ENCODE measurements at regions not wholly inside any gene's neighbourhood (a gene's known extent, or its start where the extent isn't known, plus 50 kb on each side); places are given as distances from the start of the nearest gene placed in this dataset.

DNA sequence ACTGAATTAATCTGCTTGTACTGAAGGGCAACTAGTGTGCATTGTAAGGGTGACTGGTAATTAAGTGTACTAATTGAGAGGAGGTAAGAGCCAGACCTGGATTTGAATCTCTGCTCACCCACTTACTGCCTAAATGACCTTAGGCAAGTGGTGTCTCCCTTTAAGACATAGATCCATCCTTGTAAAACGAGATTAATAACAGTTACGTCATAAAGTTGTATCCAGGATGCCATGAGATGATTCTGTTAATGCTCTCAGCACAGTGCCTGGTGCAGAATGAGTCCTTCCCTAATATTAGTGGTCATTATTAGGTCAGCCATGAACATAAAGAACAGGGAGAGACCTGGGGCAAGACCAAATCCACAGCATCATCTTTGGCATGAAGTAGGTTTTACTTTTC, 470.1 kb downstream of the MAFB start:
- no peak for DNase-seq (ENCODE audit: low read depth, low spot score)
- ChIA-PET CTCF (no interaction called here), POLR2A (no interaction called here)
- H3K4me1 ChIP-seq (ENCODE audit: control insufficient read depth, extremely low read depth, insufficient read depth, low read length), result no peaks in the 10 kb centered on the region
- intact Hi-C loops (cut with micrococcal nuclease), result no loop called here
- no peaks in the 10 kb centered on the region for H3K27me3 ChIP-seq (ENCODE audit: control insufficient read depth in 2 of 2, insufficient read depth in 2 of 2, low read length in 2 of 2)
- no peak for TF ChIP-seq EZH2 (IDR thresholded peaks at IDR 0.05; ENCODE audit: borderline replicate concordance, low read depth, low read length, severe bottlenecking)
- no peak for TF ChIP-seq FOS (IDR thresholded peaks at IDR 0.05; ENCODE audit: borderline replicate concordance, insufficient read depth, low read length)
- TF ChIP-seq GATA2 (IDR thresholded peaks at IDR 0.05; ENCODE audit: insufficient read depth, insufficient read length, low read depth, low read length), result no peak
- no peak for TF ChIP-seq POLR2AphosphoS5 (IDR thresholded peaks at IDR 0.05; ENCODE audit: insufficient read depth, low read depth, low read length)
- no peak for TF ChIP-seq MYC (IDR thresholded peaks at IDR 0.05; ENCODE audit: low read depth, low read length)
- no peak for TF ChIP-seq JUN (IDR thresholded peaks at IDR 0.05; ENCODE audit: borderline replicate concordance, insufficient read depth, insufficient read length, low read depth)
- TF ChIP-seq, protein P1, sequence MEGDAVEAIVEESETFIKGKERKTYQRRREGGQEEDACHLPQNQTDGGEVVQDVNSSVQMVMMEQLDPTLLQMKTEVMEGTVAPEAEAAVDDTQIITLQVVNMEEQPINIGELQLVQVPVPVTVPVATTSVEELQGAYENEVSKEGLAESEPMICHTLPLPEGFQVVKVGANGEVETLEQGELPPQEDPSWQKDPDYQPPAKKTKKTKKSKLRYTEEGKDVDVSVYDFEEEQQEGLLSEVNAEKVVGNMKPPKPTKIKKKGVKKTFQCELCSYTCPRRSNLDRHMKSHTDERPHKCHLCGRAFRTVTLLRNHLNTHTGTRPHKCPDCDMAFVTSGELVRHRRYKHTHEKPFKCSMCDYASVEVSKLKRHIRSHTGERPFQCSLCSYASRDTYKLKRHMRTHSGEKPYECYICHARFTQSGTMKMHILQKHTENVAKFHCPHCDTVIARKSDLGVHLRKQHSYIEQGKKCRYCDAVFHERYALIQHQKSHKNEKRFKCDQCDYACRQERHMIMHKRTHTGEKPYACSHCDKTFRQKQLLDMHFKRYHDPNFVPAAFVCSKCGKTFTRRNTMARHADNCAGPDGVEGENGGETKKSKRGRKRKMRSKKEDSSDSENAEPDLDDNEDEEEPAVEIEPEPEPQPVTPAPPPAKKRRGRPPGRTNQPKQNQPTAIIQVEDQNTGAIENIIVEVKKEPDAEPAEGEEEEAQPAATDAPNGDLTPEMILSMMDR (IDR thresholded peaks at IDR 0.05; ENCODE audit: extremely low read depth in 1 of 2, insufficient read depth in 1 of 2, low read depth in 1 of 2, low read length in 2 of 2), result no peak
- TF ChIP-seq, protein P2, sequence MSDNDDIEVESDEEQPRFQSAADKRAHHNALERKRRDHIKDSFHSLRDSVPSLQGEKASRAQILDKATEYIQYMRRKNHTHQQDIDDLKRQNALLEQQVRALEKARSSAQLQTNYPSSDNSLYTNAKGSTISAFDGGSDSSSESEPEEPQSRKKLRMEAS (IDR thresholded peaks at IDR 0.05; ENCODE audit: insufficient read depth, insufficient read length), result no peak
- TF ChIP-seq POLR2A (IDR thresholded peaks at IDR 0.05; ENCODE audit: low read depth, low read length), result no peak
- no peak overlapping the region for H2AFZ ChIP-seq (ENCODE audit: low read depth, low read length)
- no TSS peak for BruUV-seq (replicated peaks)
- H4K20me1 ChIP-seq (replicated peaks; ENCODE audit: control insufficient read depth, extremely low read depth, insufficient read depth, low read length), result no peaks in the 10 kb centered on the region
- H3K4me2 ChIP-seq (ENCODE audit: insufficient read depth, low read length), result no peak overlapping the region
- no peaks in the 10 kb centered on the region for H3K36me3 ChIP-seq (ENCODE audit: control insufficient read depth in 2 of 2, extremely low read depth in 1 of 2, insufficient read depth in 2 of 2, low read length in 2 of 2)
- no peaks in the 10 kb centered on the region for H3K9me3 ChIP-seq (replicated peaks; ENCODE audit: control insufficient read depth, insufficient read depth, low read length)
- no peak overlapping the region for H3K9ac ChIP-seq (replicated peaks; ENCODE audit: extremely low read depth, insufficient read depth, low read length)
- no peaks in the 10 kb centered on the region for H3K79me2 ChIP-seq (ENCODE audit: control insufficient read depth, insufficient read depth, low read length)
- FAIRE-seq, result no peak
- no peak overlapping the region for H3K4me3 ChIP-seq (replicated peaks in 1 of 3; ENCODE audit: insufficient read depth in 1 of 3, low read depth in 1 of 3, low read length in 3 of 3)
- no peaks in the 10 kb centered on the region for H3K9me1 ChIP-seq (replicated peaks; ENCODE audit: control insufficient read depth, extremely low read depth, insufficient read depth, low read length)
- dilution Hi-C loops (cut with MboI; ENCODE audit: extremely low pct_ligation_motif_present, low sequenced_read_pairs), result no loop called here
- H3K27ac ChIP-seq (ENCODE audit: insufficient read depth, low read depth, low read length), result no peak overlapping the region
